Heart left ventricle (tissue), 16 donors: ENCODE measurements at regions not wholly inside any gene's neighbourhood (a gene's known extent, or its start where the extent isn't known, plus 50 kb on each side); places are given as distances from the start of the nearest gene placed in this dataset.

Experiments used
- ATAC-seq, 4 donors: fragments of 200-7000 bp; cut with Tn5 transposase; one replicate each; pipeline ENCODE4 v1.9.1; 2020 to 2022; ENCODE audit warnings: moderate library complexity in 4 of 4, mild to moderate bottlenecking in 3 of 4, moderate number of reproducible peaks in 1 of 4
- DNase-seq, 5 donors: peaks; one replicate each; pipeline ENCODE4 v3.0.0-alpha.2; 2020
- H3K27ac ChIP-seq, 12 donors: fragments of 200-600 bp; sonication (generic) in 4 of 12; one replicate each; pipeline versions ENCODE4 v1.5.0 to v1.8.0; 2016 to 2022; ENCODE audit warnings: mild to moderate bottlenecking in 2 of 12
- H3K27me3 ChIP-seq, 9 donors: fragments of 200-600 bp; sonication (generic) in 2 of 9; one replicate each; pipeline versions ENCODE4 v1.5.1 to v1.8.0; 2016 to 2022; ENCODE audit warnings: mild to moderate bottlenecking in 3 of 9
- H3K36me3 ChIP-seq, 9 donors: fragments of 200-600 bp; sonication (generic) in 2 of 9; one replicate each; pipeline versions ENCODE4 v1.5.0 to v1.8.0; 2018 to 2022; ENCODE audit warnings: mild to moderate bottlenecking in 2 of 9
- H3K4me1 ChIP-seq, 12 donors: fragments of 200-600 bp; sonication (generic) in 4 of 12; one replicate each; pipeline versions ENCODE4 v1.5.0 to v1.8.0; 2016 to 2022; ENCODE audit warnings: mild to moderate bottlenecking in 3 of 12
- H3K4me3 ChIP-seq, 12 donors: fragments of 200-600 bp; sonication (generic) in 4 of 12; one replicate each; pipeline versions ENCODE4 v1.5.0 to v1.8.0; 2017 to 2022; ENCODE audit warnings: mild to moderate bottlenecking in 9 of 12, moderate library complexity in 4 of 12
- H3K9me3 ChIP-seq, 12 donors: fragments of 200-600 bp; sonication (generic) in 4 of 12; one replicate each; pipeline versions ENCODE4 v1.5.0 to v1.8.0; 2016 to 2022; ENCODE audit warnings: mild to moderate bottlenecking in 1 of 12
- CTCF ChIP-seq, 12 donors: fragments of 200-600 bp; sonication (generic) in 4 of 12; IDR thresholded peaks; one replicate each; pipeline versions ENCODE4 v1.5.0 to v1.8.0; 2018 to 2022; ENCODE audit warnings: antibody characterized with exemption in 12 of 12, mild to moderate bottlenecking in 5 of 12
- POLR2A ChIP-seq, 2 donors: fragments of 450-650 bp; IDR thresholded peaks; one replicate each; pipeline ENCODE4 v1.6.1; 2017; ENCODE audit warnings: antibody characterized with exemption in 2 of 2, mild to moderate bottlenecking in 2 of 2, moderate library complexity in 2 of 2
- WGBS, 4 donors: extraction: QIAGEN DNeasy Blood & Tissue Kit in 2 of 4; methylation state at CpG; one replicate each; pipeline versions ENCODE4 v1.1.5 to v1.1.7; 2013 to 2018; 5-methylcytosine and 5-hydroxymethylcytosine counted together
- intact Hi-C, 10 donors: fragments of 100-400 bp; cut with DNase I; formaldehyde crosslinking; loops; one replicate each; pipeline versions ENCODE4 v1.11.1 to v1.14.2; 2022
- donor health status: ischemic (EF 13 %, LVEDD 7.1; RV severe dilation, severe dysfunction).
- donor health status: healthy with polysubstance abuse.
- donor health status: DM: no; HTN: yes; CAD: no.
- donor health status: DM: no; HTN: no; CAD: no.
- donor health status: ischemic (EF 25% LVEDD 6.9; RV normal size, moderate dysfunction).
- donor health status: ischemic (EF 25% LVEDD 5.7; RV mildly dilated, moderate dysfunction).
- donor health status: healthy.
- donor health status: DM: yes; HTN: yes; CAD: no.
- donor health status: ischemic (EF 35%, LVEDD 5.7; RV mildly dilated, moderate dysfunction).
- donor health status: nonischemic (EF 11% LVEDD 7.7; RV severe dilation, severe dysfunction).
- donor health status: DM: yes; HTN: yes; CAD: no.
- donor health status: PGD.
- donor health status: ischemic (EF 29% LVEDD 5.4; RV normal size, mild dysfunction).
- donor health status: nonischemic (EF 23%, LVEDD 6.1; RV moderate dilation, normal function).

- H3K27ac ChIP-seq = no peak overlapping the region
- no peak for DNase-seq
- no peaks in the 10 kb centered on the region for H3K4me1 ChIP-seq
- TF ChIP-seq CTCF (IDR thresholded peaks at IDR 0.05) (no peak), POLR2A (IDR thresholded peaks at IDR 0.05) (no peak)
- peaks cover 0 to 4% (median 0%) of the 10 kb centered on the region in 9 donors for H3K27me3 ChIP-seq
- H3K4me3 ChIP-seq = no peak overlapping the region
- no peaks in the 10 kb centered on the region for H3K36me3 ChIP-seq
- WGBS, 4 donors = 39 to 64% (median 42%) methylated on average over 3 of the region's 3 CpGs
- no peak for ATAC-seq
- no peaks in the 10 kb centered on the region for H3K9me3 ChIP-seq
- intact Hi-C loops = no loop called here
Measured at GRCh38 chr2:199627417-199627816, 169.7 kb upstream of the SATB2 start.

GRCh38 chr2:199624958-199625357, 167.2 kb upstream of the SATB2 start:
- no peak overlapping the region for H3K27ac ChIP-seq
- no peaks in the 10 kb centered on the region for H3K36me3 ChIP-seq
- no peaks in the 10 kb centered on the region for H3K9me3 ChIP-seq
- DNase-seq = no peak
- no peak for ATAC-seq
- WGBS, 4 donors = 39 to 72% (median 53%) methylated on average over 1 of the region's 1 CpG
- no peaks in the 10 kb centered on the region for H3K4me1 ChIP-seq
- no peak overlapping the region for H3K4me3 ChIP-seq
- intact Hi-C loops = no loop called here
- TF ChIP-seq CTCF (IDR thresholded peaks at IDR 0.05) (no peak), POLR2A (IDR thresholded peaks at IDR 0.05) (no peak)
- H3K27me3 ChIP-seq = peaks cover 0 to 4% (median 0%) of the 10 kb centered on the region in 9 donors

GRCh38 chr2:199612509-199613130, 154.9 kb upstream of the SATB2 start:
- DNase-seq = no peak
- H3K27me3 ChIP-seq = no peaks in the 10 kb centered on the region
- no peaks in the 10 kb centered on the region for H3K4me1 ChIP-seq
- H3K27ac ChIP-seq = no peak overlapping the region
- no peaks in the 10 kb centered on the region for H3K9me3 ChIP-seq
- ATAC-seq = no peak
- H3K36me3 ChIP-seq = no peaks in the 10 kb centered on the region
- intact Hi-C loops = no loop called here
- 84 to 89% (median 87%) methylated on average over 4 of the region's 4 CpGs for WGBS, 4 donors
- no peak overlapping the region for H3K4me3 ChIP-seq
- TF ChIP-seq POLR2A (IDR thresholded peaks at IDR 0.05) = no peak
- TF ChIP-seq CTCF (IDR thresholded peaks at IDR 0.05) = no peak

GRCh38 chr2:199607914-199608313, 150.2 kb upstream of the SATB2 start:
- TF ChIP-seq CTCF (IDR thresholded peaks at IDR 0.05) = no peak
- no peak for TF ChIP-seq POLR2A (IDR thresholded peaks at IDR 0.05)
- Histone ChIP-seq H3K27me3 (peaks cover 0 to 18% (median 6%) of the 10 kb centered on the region in 9 donors), H3K4me3 (no peak overlapping the region), H3K4me1 (peaks cover 0 to 5% (median 0%) of the 10 kb centered on the region in 12 donors), H3K27ac (no peak overlapping the region), H3K36me3 (no peaks in the 10 kb centered on the region), H3K9me3 (no peaks in the 10 kb centered on the region)
- intact Hi-C loops = no loop called here
- DNase-seq = no peak
- no peak for ATAC-seq
- 76 to 86% (median 80%) methylated on average over 3 of the region's 3 CpGs for WGBS, 4 donors
